OCI-LY1 (cell line): ENCODE measurements at regions not wholly inside any gene's neighbourhood (a gene's known extent, or its start where the extent isn't known, plus 50 kb on each side); places are given as distances from the start of the nearest gene placed in this dataset.

Experiments used
- H2AFZ ChIP-seq: fragments of 200-600 bp; sonication (generic), shearing (Covaris generic); 2 replicates; pipeline ENCODE4 v1.6.0; 2014; ENCODE audit warnings: antibody characterized with exemption, mild to moderate bottlenecking, low read length
- H3F3A ChIP-seq: fragments of 200-600 bp; sonication (generic), shearing (Covaris generic); 2 replicates; pipeline ENCODE4 v1.6.0; 2014; ENCODE audit warnings: mild to moderate bottlenecking, antibody characterized with exemption, low read length, moderate library complexity; ENCODE audit not compliant: insufficient read depth
- H3K27ac ChIP-seq: fragments of 200-600 bp; sonication (generic); 2 replicates; pipeline ENCODE4 v1.5.1; 2014; ENCODE audit warnings: low read length, mixed run types, mild to moderate bottlenecking, low read depth; ENCODE audit not compliant: poor library complexity, severe bottlenecking
- H3K27me3 ChIP-seq: fragments of 200-600 bp; sonication (generic); 2 replicates; pipeline ENCODE4 v1.6.0; 2014; ENCODE audit warnings: antibody characterized with exemption, mild to moderate bottlenecking, low read length, moderate library complexity; ENCODE audit not compliant: insufficient read depth
- H3K36me3 ChIP-seq: fragments of 200-600 bp; sonication (generic); 2 replicates; pipeline ENCODE4 v1.6.1; 2014; ENCODE audit warnings: mild to moderate bottlenecking, antibody characterized with exemption, low read length, moderate library complexity, mixed read lengths; ENCODE audit not compliant: insufficient read depth
- H3K4me1 ChIP-seq: fragments of 200-600 bp; sonication (generic); 2 replicates; pipeline ENCODE4 v1.5.1; 2014; ENCODE audit warnings: mild to moderate bottlenecking, low read length, moderate library complexity; ENCODE audit not compliant: insufficient read depth, severe bottlenecking
- H3K4me2 ChIP-seq: fragments of 200-600 bp; sonication (generic), shearing (Covaris generic); 2 replicates; pipeline ENCODE4 v1.6.1; 2014; ENCODE audit warnings: low read length
- H3K4me3 ChIP-seq: fragments of 200-600 bp; sonication (generic); 2 replicates; pipeline ENCODE4 v1.5.1; 2014; ENCODE audit warnings: low read length, low read depth, mild to moderate bottlenecking, mixed read lengths; ENCODE audit not compliant: poor library complexity, severe bottlenecking
- H3K79me2 ChIP-seq: fragments of 200-600 bp; shearing (Covaris generic); 2 replicates; pipeline ENCODE4 v1.6.1; 2016; ENCODE audit warnings: mixed run types, low read length, mixed read lengths; ENCODE audit not compliant: insufficient read depth
- H3K9ac ChIP-seq: fragments of 200-600 bp; sonication (generic), shearing (Covaris generic); 2 replicates; pipeline ENCODE4 v1.6.1; 2014; ENCODE audit warnings: mild to moderate bottlenecking, low read length, mixed read lengths
- H3K9me2 ChIP-seq: fragments of 200-600 bp; sonication (generic), shearing (Covaris generic); 2 replicates; pipeline ENCODE4 v1.6.1; 2014; ENCODE audit warnings: low read depth, mild to moderate bottlenecking, low read length, mixed read lengths
- H3K9me3 ChIP-seq: fragments of 200-600 bp; shearing (Covaris generic); 2 replicates; pipeline ENCODE4 v1.6.1; 2014; ENCODE audit warnings: low read length, mixed read lengths
- H4K20me1 ChIP-seq: fragments of 200-600 bp; sonication (generic), shearing (Covaris generic); 2 replicates; pipeline ENCODE4 v1.6.0; 2016; ENCODE audit warnings: mild to moderate bottlenecking, low read length; ENCODE audit not compliant: insufficient read depth
- EZH2 ChIP-seq: fragments of 200-600 bp; sonication (generic), shearing (Covaris generic); IDR thresholded peaks from 2 replicates; pipeline ENCODE4 v1.8.0; 2017; ENCODE audit warnings: borderline replicate concordance, mixed run types, mild to moderate bottlenecking, antibody characterized with exemption, low read length, moderate library complexity, mixed read lengths
- TF ChIP-seq, protein P1 (sequence below): fragments of 200-600 bp; sonication (generic), shearing (Covaris generic); IDR thresholded peaks from 2 replicates; pipeline ENCODE4 v1.5.1; 2017; ENCODE audit warnings: mild to moderate bottlenecking, antibody characterized with exemption, low read length, moderate library complexity, mixed read lengths

DNA sequence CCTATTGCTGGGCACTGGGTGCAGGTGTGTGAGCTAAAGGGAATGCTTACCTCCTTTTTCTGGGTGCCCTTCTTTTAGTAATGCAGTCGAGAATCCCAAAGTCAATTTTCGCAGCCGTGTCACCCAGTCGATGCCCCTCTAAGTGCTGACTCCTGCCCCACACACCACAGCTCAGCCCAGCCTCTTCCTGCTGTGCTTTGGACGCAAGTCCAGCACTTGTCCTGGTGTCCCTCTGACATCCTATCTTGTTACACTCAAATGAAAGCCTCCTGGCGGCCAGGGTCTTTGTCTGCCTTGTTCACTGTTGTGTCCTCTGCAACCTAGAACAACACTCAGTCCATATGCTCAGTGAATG is 58.5 kb upstream of the RUNX3 start:
- TF ChIP-seq, protein P1, sequence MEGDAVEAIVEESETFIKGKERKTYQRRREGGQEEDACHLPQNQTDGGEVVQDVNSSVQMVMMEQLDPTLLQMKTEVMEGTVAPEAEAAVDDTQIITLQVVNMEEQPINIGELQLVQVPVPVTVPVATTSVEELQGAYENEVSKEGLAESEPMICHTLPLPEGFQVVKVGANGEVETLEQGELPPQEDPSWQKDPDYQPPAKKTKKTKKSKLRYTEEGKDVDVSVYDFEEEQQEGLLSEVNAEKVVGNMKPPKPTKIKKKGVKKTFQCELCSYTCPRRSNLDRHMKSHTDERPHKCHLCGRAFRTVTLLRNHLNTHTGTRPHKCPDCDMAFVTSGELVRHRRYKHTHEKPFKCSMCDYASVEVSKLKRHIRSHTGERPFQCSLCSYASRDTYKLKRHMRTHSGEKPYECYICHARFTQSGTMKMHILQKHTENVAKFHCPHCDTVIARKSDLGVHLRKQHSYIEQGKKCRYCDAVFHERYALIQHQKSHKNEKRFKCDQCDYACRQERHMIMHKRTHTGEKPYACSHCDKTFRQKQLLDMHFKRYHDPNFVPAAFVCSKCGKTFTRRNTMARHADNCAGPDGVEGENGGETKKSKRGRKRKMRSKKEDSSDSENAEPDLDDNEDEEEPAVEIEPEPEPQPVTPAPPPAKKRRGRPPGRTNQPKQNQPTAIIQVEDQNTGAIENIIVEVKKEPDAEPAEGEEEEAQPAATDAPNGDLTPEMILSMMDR = no peak
- no peak for TF ChIP-seq EZH2
- Histone ChIP-seq H3K4me2 (no peak overlapping the region), H3K36me3 (no peaks in the 10 kb centered on the region), H3K4me1 (peaks cover 11% of the 10 kb centered on the region), H3K79me2 (no peaks in the 10 kb centered on the region), H3K27me3 (peaks cover 10% of the 10 kb centered on the region; the same call in 1 of the 2 replicates), H3K4me3 (no peak overlapping the region), H4K20me1 (no peaks in the 10 kb centered on the region), H3F3A (no peaks in the 10 kb centered on the region), H3K9me3 (no peaks in the 10 kb centered on the region), H2AFZ (no peak overlapping the region), H3K9ac (no peak overlapping the region), H3K9me2 (no peaks in the 10 kb centered on the region), H3K27ac (no peak overlapping the region)

DNA sequence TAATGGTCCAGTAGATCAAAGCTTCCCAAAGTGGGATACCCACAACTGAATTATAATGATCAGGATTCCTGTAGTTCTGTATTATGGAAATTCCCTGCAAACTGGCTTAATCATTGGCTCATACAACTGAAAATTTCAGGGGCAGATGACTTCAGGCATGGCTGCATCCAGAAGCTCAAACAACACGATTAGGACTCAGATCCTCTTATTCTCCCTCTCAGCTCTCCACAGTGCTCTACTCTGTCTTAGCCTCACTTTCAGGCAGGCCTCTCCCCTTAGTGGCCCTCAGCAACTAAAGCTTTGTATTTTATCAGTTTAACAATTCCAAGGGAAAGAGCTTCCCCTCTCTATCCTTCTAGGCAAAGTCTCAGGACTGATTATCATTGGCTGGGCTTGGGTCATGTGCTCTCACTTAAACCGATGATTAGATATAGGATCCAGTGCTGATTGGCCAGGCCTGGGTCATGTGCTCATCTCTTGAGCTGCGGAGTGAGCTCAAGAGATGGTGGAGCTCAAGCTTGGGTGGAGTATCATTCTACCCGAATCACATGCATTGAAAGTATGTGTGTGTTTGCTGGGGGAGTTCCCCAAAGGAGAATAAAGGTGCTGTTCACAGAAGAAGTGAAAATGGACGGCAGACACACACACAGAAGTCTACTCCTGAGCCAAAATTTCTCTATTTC is 57.9 kb upstream of the RUNX3 start:
- Histone ChIP-seq H3K9me3 (no peaks in the 10 kb centered on the region), H3K4me1 (peaks cover 7% of the 10 kb centered on the region), H3K27me3 (peaks cover 10% of the 10 kb centered on the region; the same call in 1 of the 2 replicates), H3K36me3 (no peaks in the 10 kb centered on the region), H2AFZ (no peak overlapping the region), H3K4me2 (no peak overlapping the region), H3K4me3 (no peak overlapping the region), H3K9me2 (no peaks in the 10 kb centered on the region), H4K20me1 (no peaks in the 10 kb centered on the region), H3K79me2 (no peaks in the 10 kb centered on the region), H3F3A (no peaks in the 10 kb centered on the region), H3K9ac (no peak overlapping the region), H3K27ac (no peak overlapping the region)
- TF ChIP-seq EZH2 = no peak
- TF ChIP-seq, protein P1 = no peak

- no peak overlapping the region for H3K4me2 ChIP-seq
- H3K36me3 ChIP-seq = no peaks in the 10 kb centered on the region
- no peaks in the 10 kb centered on the region for H3K9me2 ChIP-seq
- no peaks in the 10 kb centered on the region for H3K9me3 ChIP-seq
- H3K27ac ChIP-seq = no peak overlapping the region
- no peak overlapping the region for H2AFZ ChIP-seq
- TF ChIP-seq, protein P1 = no peak
- no peak for TF ChIP-seq EZH2
- H3K27me3 ChIP-seq = peaks cover 10% of the 10 kb centered on the region; the same call in 1 of the 2 replicates
- H3K4me3 ChIP-seq = no peak overlapping the region
- peaks cover 1% of the 10 kb centered on the region for H3K4me1 ChIP-seq
- H3K9ac ChIP-seq = no peak overlapping the region
- H4K20me1 ChIP-seq = no peaks in the 10 kb centered on the region
- H3K79me2 ChIP-seq = no peaks in the 10 kb centered on the region
- H3F3A ChIP-seq = no peaks in the 10 kb centered on the region
These were observed 57.3 kb upstream of the RUNX3 start for GRCh38 chr1:24987424-24987823.
